ENCODE measurements at regions not wholly inside any gene's neighbourhood (a gene's known extent, or its start where the extent isn't known, plus 50 kb on each side); places are given as distances from the start of the nearest gene placed in this dataset.
A peak's percentile ranks its signal among the peaks of the same experiment; 100 is the strongest.

DNA sequence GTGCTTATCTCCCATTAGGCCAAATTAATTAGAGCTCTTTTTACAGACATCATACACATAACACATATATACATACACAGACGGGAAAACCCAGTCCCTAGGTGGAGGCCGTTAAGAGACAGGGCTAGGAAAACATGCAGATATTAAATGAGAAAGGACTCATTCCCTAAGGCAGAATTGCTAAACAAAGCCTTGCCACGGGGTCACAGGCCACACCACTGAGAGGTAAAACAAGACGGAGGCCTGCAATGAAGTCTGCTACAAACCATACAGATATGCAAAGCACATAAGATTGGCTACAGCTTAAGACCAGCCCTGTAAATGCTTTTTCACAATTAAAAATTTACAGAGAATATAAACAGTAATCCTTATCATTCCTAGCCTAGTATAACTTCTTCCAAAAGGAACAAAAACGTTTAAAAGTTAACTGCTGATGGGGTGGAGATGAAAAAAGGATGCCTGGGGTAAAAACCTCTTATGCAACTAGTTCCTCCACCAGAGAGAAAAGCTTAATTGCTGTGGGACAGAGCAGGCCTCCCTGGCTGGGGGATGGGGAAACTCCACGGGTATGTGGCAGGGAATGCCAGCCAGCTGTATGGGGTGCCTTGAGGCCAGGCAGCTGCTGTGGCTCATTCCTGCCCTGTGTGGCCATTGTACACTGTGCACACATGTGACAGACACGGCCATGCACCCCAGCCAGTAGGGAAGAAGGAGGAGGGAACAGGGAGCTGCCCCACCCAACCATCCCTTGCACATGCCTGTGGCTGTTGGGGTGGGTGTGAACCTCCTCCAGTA is 481.4 kb upstream of the LMCD1 start:
- no peak for TF ChIP-seq EZH2 (IDR thresholded peaks at IDR 0.05; ENCODE audit: borderline replicate concordance, low read depth, low read length, poor library complexity, severe bottlenecking)
- TF ChIP-seq, protein P1, sequence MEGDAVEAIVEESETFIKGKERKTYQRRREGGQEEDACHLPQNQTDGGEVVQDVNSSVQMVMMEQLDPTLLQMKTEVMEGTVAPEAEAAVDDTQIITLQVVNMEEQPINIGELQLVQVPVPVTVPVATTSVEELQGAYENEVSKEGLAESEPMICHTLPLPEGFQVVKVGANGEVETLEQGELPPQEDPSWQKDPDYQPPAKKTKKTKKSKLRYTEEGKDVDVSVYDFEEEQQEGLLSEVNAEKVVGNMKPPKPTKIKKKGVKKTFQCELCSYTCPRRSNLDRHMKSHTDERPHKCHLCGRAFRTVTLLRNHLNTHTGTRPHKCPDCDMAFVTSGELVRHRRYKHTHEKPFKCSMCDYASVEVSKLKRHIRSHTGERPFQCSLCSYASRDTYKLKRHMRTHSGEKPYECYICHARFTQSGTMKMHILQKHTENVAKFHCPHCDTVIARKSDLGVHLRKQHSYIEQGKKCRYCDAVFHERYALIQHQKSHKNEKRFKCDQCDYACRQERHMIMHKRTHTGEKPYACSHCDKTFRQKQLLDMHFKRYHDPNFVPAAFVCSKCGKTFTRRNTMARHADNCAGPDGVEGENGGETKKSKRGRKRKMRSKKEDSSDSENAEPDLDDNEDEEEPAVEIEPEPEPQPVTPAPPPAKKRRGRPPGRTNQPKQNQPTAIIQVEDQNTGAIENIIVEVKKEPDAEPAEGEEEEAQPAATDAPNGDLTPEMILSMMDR (conservative IDR thresholded peaks at IDR 0.05; ENCODE audit: low read depth, low read length): no peak
- ChIA-PET CTCF (no interaction called here), POLR2A (ENCODE audit: low non-redundant PET) (no interaction called here)
- DNase-seq (ENCODE audit: low spot score): peak; percentile 3
- Histone ChIP-seq H3K27me3 (replicated peaks; ENCODE audit: insufficient read depth, low read depth, low read length, poor library complexity) (no peaks in the 10 kb centered on the region), H3K4me3 (ENCODE audit: low read depth, low read length, poor library complexity, severe bottlenecking) (no peak overlapping the region), H3K27ac (ENCODE audit: low read depth, low read length, poor library complexity, severe bottlenecking) (no peak overlapping the region), H3K9me3 (ENCODE audit: low read depth, low read length, poor library complexity, severe bottlenecking) (peaks cover 15% of the 10 kb centered on the region), H3K4me1 (ENCODE audit: insufficient read depth, low read length, poor library complexity, severe bottlenecking) (no peaks in the 10 kb centered on the region), H3K36me3 (ENCODE audit: insufficient read depth, low read length, poor library complexity, severe bottlenecking) (no peaks in the 10 kb centered on the region)
- BruUV-seq (replicated peaks): no TSS peak
- intact Hi-C loops (cut with micrococcal nuclease; ENCODE audit: unreplicated experiment): no loop called here

DNA sequence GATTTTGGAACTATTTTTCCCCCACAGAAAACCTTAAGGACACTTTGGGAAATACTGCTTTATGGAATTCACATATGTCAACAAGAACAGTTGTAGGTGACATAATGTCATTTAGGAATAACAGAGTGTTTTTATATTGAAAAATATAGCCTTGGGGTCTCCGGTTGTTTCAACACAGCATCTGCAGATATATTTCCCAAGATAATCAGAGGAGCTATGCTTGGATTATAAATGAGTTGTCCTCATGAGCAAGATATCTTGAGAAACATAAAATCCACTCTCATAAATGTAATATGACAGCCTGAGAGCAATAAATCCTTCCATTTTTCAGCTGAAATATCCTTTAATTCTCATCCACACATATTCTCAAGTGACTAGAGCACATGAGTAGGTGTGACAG is 473.7 kb upstream of the LMCD1 start:
- Histone ChIP-seq H3K4me1 (ENCODE audit: insufficient read depth, low read length, poor library complexity, severe bottlenecking) (no peaks in the 10 kb centered on the region), H3K36me3 (ENCODE audit: insufficient read depth, low read length, poor library complexity, severe bottlenecking) (no peaks in the 10 kb centered on the region), H3K4me3 (ENCODE audit: low read depth, low read length, poor library complexity, severe bottlenecking) (no peak overlapping the region), H3K9me3 (ENCODE audit: low read depth, low read length, poor library complexity, severe bottlenecking) (peaks cover 3% of the 10 kb centered on the region), H3K27me3 (replicated peaks; ENCODE audit: insufficient read depth, low read depth, low read length, poor library complexity) (no peaks in the 10 kb centered on the region), H3K27ac (ENCODE audit: low read depth, low read length, poor library complexity, severe bottlenecking) (no peak overlapping the region)
- no TSS peak for BruUV-seq (replicated peaks)
- CTCF ChIA-PET: no interaction called here
- DNase-seq (ENCODE audit: low spot score): no peak
- TF ChIP-seq EZH2 (IDR thresholded peaks at IDR 0.05; ENCODE audit: borderline replicate concordance, low read depth, low read length, poor library complexity, severe bottlenecking): no peak
- TF ChIP-seq, protein P1 (conservative IDR thresholded peaks at IDR 0.05; ENCODE audit: low read depth, low read length): no peak
- POLR2A ChIA-PET (ENCODE audit: low non-redundant PET): no interaction called here
- intact Hi-C loops (cut with micrococcal nuclease; ENCODE audit: unreplicated experiment): no loop called here

DNA sequence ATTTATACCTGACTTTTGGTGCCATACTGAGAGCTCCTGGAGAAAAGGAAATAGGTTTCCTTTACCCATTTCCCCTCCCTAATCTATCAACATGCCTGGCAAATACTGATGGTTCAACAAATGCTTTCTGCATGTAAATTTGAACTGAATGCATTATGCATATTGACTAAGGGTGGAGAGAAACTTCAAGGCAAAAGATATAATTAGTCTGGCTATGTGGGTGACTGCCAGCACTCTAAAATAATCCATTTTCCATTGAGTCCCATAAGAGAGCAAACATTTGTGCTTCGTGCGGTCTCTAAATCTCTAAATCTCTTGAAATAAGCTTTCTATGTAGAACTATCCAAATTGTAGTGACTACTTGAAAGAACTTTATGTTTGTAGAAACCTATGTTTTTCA is 451.3 kb upstream of the LMCD1 start:
- TF ChIP-seq EZH2 (IDR thresholded peaks at IDR 0.05; ENCODE audit: borderline replicate concordance, low read depth, low read length, poor library complexity, severe bottlenecking): no peak
- TF ChIP-seq, protein P1 (conservative IDR thresholded peaks at IDR 0.05; ENCODE audit: low read depth, low read length): no peak
- CTCF ChIA-PET: no interaction called here
- intact Hi-C loops (cut with micrococcal nuclease; ENCODE audit: unreplicated experiment): no loop called here

More for the DNA sequence above, 451.3 kb upstream of the LMCD1 start:
- H3K4me3 ChIP-seq (ENCODE audit: low read depth, low read length, poor library complexity, severe bottlenecking): no peak overlapping the region
- H3K36me3 ChIP-seq (ENCODE audit: insufficient read depth, low read length, poor library complexity, severe bottlenecking): no peaks in the 10 kb centered on the region
- H3K4me1 ChIP-seq (ENCODE audit: insufficient read depth, low read length, poor library complexity, severe bottlenecking): no peaks in the 10 kb centered on the region
- BruUV-seq (replicated peaks): no TSS peak
- no peak overlapping the region for H3K27ac ChIP-seq (ENCODE audit: low read depth, low read length, poor library complexity, severe bottlenecking)
- H3K9me3 ChIP-seq (ENCODE audit: low read depth, low read length, poor library complexity, severe bottlenecking): no peaks in the 10 kb centered on the region
- POLR2A ChIA-PET (ENCODE audit: low non-redundant PET): no interaction called here
- DNase-seq (ENCODE audit: low spot score): no peak
- peaks cover 3% of the 10 kb centered on the region for H3K27me3 ChIP-seq (replicated peaks; ENCODE audit: insufficient read depth, low read depth, low read length, poor library complexity)

Data from A673 (cell line).